HG03175 (cell line): ENCODE measurements at regions not wholly inside any gene's neighbourhood (a gene's known extent, or its start where the extent isn't known, plus 50 kb on each side); places are given as distances from the start of the nearest gene placed in this dataset.
A peak's percentile ranks its signal among the peaks of the same experiment; 100 is the strongest.

Source experiments
- ATAC-seq: cut with Tn5 transposase; IDR thresholded peaks from one replicate; pipeline ENCODE4 v1.9.1; 2021; ENCODE audit warnings: mild to moderate bottlenecking, moderate library complexity; ENCODE audit not compliant: unreplicated experiment

- ATAC-seq: peak; percentile 91
Measured at GRCh38 chr3:189041482-189042090, 130.2 kb upstream of the TPRG1 start.

GRCh38 chr3:189042832-189043231 is 128.9 kb upstream of the TPRG1 start:
- no peak for ATAC-seq

GRCh38 chr3:189049458-189050236 is 122.1 kb upstream of the TPRG1 start:
- no peak for ATAC-seq

GRCh38 chr3:189053322-189053721 is 118.4 kb upstream of the TPRG1 start:
- no peak for ATAC-seq

- ATAC-seq: no peak
Measured at GRCh38 chr3:189056646-189057335, 115.0 kb upstream of the TPRG1 start.

- no peak for ATAC-seq
Measured at GRCh38 chr3:189057369-189057768, 114.4 kb upstream of the TPRG1 start.

- ATAC-seq: no peak
Measured at GRCh38 chr3:189058071-189058470, 113.7 kb upstream of the TPRG1 start.

- ATAC-seq: no peak
Measured at GRCh38 chr3:189070965-189071364, 100.8 kb upstream of the TPRG1 start.

- peak; percentile 89 for ATAC-seq
Measured at GRCh38 chr3:189071446-189071845, 100.3 kb upstream of the TPRG1 start.

- no peak for ATAC-seq
Measured at GRCh38 chr3:189076449-189076848, 95.3 kb upstream of the TPRG1 start.

GRCh38 chr3:189080745-189081144 is 91.0 kb upstream of the TPRG1 start:
- ATAC-seq: no peak

GRCh38 chr3:189082666-189083427 is 88.9 kb upstream of the TPRG1 start:
- no peak for ATAC-seq

GRCh38 chr3:189084620-189085019 is 87.2 kb upstream of the TPRG1 start:
- ATAC-seq: no peak

GRCh38 chr3:189092547-189092946 is 79.2 kb upstream of the TPRG1 start:
- no peak for ATAC-seq

- ATAC-seq: no peak
Measured at GRCh38 chr3:189094539-189094938, 77.2 kb upstream of the TPRG1 start.

GRCh38 chr3:189096092-189096491 is 75.7 kb upstream of the TPRG1 start:
- no peak for ATAC-seq

GRCh38 chr3:189099031-189099471 is 72.7 kb upstream of the TPRG1 start:
- no peak for ATAC-seq

GRCh38 chr3:189099505-189100290 is 72.1 kb upstream of the TPRG1 start:
- ATAC-seq: no peak

GRCh38 chr3:189100866-189101265 is 70.9 kb upstream of the TPRG1 start:
- ATAC-seq: no peak

GRCh38 chr3:189101594-189101993 is 70.2 kb upstream of the TPRG1 start:
- ATAC-seq: no peak
